SKM-1 (cell line): ENCODE measurements at regions not wholly inside any gene's neighbourhood (a gene's known extent, or its start where the extent isn't known, plus 50 kb on each side); places are given as distances from the start of the nearest gene placed in this dataset.

Experiments
- DNase-seq: peaks from one replicate; lab custom pipeline; 2025; ENCODE audit not compliant: unreplicated experiment; lab: John Stamatoyannopoulos, UW

DNA sequence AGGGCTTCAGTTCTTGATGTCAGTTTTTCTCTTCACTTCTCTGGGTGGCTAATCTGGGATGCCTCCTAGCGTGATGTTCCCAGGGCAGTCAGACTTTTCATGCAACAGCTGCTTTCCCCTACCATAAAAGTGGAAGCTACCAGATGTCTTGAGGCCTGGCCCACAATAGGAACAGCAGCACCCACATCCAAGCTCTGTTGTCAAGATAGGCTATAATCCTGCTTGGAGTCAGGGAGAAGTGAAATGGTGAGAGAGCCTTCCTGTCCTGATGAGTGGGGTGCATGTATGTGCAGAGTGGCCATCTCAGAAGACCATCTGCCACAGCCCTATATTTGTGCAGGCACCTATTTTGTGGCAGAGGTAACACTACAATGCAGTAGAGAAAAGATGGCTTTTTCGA is 108.0 kb downstream of the HTR5A start:
- DNase-seq, result no peak

DNA sequence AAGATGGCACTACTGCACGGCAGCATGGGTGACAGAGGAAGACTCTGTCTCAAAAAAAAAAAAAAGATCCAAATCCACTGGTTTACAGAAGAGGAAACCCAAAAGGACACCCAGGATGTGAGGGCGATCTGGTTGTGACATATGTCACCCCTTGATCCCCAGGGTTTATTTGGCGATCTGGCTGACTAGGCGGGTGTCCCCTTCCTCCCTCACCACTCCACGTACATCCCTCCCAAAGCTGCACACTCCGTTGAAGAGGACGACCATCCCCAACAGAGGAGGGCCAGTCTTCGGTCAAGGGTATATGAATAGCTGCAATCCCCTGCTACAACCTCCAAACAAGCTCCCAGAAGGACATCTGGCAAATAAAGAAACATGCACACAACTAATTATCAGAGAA is 111.6 kb downstream of the HTR5A start:
- DNase-seq, result no peak

DNA sequence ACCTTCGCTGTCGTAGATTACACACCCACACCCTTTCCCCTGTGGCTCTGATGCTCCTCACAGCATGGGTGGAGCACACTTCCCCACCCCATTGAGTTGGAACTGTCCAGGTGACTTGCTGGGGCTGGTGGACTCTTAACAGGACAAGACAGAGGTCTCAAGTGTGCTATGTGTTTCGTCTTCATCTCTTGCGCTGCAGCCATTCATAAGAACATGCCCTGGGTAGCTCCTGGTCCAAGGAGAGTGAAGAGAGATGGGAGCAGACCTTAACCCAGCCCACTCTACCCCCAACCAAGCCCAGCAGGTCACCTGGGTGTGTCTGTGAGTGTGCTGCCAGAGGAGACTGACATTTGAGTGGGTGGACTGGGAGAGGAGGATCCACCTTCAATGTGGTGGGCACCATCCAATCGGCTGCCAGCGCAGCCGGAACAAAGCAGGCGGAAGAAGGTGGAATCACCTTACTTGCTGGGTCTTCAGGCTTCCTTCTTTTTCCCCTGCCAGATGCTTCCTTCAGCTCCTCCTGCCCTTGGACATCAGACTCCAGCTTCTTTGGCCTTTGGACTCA is 112.4 kb downstream of the HTR5A start:
- DNase-seq, result no peak

DNA sequence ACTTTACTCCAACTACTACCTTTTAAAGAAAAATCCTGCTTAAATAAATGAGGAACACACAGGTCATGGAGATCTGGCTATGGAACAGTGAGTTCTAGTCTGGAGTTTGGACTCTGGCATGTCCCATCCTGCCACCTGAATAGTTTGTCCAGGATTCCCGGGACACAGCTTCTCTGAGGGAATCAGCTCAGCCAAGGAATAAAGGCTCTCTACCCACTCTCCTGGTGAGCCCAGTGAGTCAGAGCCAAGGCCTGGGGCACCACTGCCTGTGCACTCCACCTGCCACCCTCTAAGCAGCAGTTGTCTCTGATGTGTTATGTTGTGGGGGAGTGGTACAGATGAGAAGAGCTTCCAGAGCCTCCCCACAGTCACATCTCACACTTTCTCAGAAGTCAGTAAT is 113.5 kb downstream of the HTR5A start:
- no peak for DNase-seq

DNA sequence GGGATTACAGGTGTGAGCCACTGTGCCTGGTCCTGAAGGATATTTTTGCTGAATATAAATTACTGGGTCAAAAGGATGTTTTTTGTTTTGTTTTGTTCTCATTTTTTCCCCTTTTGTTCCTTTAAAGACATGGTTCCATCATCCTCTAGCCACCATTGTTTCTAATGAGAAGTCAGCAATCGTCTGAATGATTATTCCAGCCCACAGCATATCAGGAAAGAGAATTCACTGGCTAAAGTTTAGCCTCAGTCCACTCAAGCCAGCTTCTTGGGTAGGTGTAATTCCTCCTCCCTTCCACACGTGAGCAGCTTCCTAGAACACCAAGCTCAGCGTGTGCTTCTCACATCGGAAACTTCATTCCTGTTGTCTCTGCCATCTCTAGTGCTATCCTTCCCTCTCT is 112.8 kb upstream of the INSIG1 start:
- DNase-seq, result no peak

DNA sequence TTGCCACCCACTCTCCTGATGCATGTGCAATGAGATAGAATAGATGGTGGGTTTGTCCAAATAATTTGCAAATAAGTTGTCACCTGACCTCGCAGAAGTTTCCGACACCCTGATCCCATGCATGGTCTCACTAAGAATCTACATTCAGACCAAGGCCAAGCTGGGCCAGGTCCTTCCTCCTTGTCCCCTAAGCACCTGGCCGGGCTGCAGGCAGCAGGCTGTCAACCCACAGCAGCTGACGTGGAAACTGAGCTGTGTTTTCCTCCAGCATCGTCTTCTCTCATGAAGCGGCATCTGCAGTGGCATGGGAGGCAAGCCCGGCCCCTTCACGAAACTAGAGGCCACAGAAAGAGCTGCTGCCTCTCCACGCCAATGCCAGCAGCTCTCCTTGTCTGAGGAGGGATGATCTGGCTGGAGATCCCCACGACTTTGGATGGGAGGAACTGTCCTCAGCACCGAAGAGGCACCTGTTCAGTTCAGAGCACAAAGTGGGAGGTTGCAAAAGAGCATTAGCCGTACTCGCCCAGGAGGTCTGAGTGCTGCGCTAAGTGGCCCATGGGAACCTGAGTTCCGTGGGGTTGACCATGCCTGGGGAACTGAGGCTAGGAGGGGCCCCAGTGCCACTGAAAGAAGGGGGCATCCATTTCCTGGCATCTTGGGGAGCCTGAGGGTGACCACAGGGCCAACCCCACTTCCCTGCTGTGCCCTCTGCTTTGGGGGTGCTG is 110.5 kb upstream of the INSIG1 start:
- DNase-seq, result no peak

DNA sequence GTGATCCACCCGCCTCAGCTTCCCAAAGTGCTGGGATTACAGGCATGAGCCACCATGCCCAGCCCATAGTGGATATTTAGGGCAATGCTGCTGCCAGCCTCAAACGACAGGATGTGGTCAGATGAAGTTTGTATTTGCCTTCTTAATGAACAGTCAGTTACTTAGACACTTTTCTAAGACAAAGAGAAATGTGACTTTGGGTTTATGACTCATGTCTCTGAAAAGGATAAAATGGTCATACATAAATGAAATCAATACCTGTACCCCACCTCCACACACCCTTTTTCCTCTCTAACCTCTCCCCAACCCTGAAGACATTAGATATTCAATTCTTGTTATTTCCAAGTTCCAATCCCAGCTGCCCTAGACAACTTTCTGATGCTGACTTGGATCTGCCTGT is 109.3 kb upstream of the INSIG1 start:
- no peak for DNase-seq

DNA sequence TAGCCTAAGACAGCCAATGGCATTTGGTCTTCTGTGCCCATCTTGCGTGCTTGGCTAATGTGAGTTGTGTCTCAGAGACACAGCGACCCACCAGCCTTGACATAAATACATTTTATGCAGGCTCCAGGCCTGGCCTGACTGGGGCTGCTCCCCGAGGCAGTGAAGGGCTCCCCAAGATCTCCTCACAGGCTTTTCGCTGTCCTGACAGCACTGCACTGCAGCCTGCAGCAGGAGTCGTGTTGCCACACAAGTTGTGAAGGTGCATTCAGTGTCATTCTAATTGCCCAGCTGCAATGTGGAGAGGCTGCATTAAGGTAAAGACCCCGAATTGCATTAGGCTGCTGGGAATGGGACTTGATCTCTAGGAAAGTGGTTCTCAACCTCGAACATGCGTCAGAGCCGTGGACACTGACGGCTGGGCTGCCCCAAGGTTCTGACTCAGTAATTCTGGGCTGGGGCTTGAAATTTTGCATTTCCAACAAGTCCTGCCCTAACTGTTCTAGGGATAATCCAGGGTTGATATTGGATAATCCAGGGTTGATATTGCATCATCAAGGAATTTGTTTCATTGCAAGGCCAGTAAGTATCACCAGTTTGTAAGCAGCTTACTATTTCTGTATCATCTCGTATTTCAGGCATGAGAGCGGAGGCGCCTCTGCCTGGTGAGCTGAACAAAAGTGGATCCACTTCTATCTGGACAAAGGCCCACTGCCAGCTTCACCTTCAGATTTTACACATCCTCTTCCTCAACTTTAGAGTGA is 108.7 kb upstream of the INSIG1 start:
- DNase-seq, result no peak

DNA sequence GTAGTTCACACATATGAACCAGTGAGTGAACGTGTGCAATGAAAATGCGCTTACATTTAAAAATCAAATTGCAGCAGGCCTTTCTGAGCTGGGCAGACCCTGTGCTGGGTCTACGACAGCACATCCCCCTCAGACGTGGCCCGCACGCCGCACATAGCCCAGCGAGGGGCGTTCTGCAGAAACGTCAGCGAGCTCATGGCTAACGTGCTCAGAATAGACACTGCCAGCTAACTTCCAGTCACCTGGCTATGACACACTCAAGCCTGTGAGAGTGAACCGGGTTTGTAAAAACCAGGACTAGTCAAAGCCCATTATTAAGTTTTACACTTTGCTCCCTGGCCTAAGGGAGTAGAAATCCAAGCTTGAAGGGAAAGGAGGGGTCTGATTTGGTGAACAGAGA is 108.1 kb upstream of the INSIG1 start:
- DNase-seq, result no peak

DNA sequence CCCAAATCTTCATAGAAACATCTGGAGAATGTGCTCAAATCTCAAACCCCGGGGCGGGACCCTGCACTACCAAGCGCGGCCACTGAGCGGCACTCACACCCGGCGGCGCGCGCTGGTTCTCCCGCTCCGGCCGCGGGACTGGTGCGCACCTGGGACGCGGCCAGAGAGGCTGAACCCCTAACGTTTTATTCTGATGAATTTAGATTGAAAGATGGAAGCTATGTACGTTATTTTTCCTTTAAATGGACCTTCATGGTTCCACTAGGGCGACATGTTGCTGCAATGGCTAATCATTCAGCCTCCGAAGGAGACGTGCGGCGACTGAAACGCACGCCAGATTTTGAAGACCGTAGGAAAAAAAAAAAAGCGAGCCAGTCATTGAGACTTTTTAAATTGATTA is 107.0 kb upstream of the INSIG1 start:
- no peak for DNase-seq

DNA sequence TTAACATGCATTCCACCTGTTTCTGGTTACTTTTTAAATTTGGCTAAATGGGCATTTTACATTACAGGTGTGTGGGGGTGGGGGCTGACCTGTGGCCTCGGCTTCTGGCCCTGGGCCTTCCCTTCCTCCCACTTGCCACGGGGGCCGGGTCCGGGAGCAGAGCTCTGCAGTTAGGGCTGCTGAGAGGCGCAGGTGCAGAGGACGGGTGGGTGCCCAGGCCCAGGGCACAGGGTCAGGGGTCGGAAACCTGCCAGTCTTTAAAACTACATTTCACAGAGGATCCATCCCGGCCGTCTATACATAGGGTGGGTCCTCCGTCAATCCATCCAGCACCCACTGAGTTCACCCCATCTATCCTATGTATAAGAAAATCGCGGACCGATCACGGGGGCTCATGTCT is 106.5 kb upstream of the INSIG1 start:
- no peak for DNase-seq

DNA sequence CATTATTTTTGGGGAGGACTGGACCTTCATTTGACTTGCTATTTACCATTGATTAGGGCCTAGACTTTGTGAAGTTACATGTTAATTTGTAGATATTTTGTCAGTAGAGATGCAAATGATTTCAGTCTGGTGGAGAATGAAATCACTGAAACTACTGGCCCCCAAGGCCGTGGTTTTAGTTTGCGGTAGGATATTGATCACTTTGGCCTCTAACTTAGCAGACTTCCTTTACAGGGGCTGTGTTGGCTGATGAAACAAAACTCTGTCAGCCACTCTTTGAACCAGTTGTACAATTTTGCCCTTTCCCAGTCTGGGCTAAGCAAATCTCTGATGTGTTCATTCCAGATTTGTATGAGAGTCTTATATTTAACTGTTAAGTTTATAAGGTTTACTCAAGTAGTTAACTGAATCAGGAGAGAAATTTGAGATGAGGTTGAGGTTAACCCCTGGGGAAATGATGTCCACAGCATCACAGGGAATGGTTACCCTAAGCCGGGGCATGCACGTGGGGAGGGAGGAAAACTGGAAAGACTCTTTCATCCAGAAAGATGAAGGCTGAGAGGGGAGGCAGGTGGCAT is 105.7 kb upstream of the INSIG1 start:
- no peak for DNase-seq

DNA sequence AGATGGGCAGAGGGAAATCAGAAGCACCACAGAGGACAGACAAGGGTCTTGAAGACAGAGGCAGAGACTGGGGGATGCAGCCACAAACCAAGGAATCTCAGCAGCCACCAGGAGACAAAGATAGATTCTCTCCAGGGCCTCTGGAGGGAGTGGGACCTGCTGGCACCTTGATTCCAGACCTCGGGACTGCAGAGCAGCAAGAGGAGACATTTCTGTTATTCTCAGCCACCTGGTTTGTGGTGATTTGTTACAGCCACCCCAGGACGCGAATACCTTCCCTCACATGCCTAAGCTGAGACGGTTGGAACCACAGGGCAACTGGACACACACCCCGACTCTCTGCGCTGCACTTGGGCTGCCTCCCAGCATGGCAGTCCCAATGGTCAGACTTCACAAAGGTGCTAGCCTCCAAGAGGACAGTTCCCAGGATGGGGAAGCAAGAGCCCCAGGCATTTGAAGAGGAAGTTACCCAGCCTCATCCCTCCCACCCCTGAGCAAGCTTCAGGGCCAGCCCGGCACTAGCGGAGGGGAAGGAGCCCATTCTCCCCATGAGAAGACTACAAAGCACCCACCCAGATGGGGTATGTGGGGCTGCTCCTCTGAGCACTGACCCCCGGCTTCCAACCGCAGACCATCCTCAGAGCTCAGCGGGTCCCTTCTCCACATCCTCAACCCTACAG is 104.6 kb upstream of the INSIG1 start:
- DNase-seq, result no peak

DNA sequence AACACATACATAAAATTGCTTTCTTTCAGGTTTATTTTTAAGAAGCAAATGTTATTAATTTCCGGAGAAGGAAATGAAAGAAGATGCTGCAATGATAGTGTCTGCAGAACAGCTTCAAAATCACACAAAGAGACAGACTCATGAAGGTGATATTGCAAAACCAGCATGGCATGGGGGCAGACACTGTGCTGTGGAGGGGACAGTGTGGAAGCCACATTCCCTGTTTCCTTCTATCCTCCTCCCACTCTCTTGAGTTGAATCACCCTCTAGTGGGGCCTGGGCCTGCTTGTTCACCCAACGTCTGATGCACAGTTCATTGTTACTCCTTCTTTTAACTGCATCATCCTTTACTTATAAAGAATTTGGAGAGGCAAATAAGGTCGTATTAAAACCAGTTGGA is 104.0 kb upstream of the INSIG1 start:
- DNase-seq, result no peak

DNA sequence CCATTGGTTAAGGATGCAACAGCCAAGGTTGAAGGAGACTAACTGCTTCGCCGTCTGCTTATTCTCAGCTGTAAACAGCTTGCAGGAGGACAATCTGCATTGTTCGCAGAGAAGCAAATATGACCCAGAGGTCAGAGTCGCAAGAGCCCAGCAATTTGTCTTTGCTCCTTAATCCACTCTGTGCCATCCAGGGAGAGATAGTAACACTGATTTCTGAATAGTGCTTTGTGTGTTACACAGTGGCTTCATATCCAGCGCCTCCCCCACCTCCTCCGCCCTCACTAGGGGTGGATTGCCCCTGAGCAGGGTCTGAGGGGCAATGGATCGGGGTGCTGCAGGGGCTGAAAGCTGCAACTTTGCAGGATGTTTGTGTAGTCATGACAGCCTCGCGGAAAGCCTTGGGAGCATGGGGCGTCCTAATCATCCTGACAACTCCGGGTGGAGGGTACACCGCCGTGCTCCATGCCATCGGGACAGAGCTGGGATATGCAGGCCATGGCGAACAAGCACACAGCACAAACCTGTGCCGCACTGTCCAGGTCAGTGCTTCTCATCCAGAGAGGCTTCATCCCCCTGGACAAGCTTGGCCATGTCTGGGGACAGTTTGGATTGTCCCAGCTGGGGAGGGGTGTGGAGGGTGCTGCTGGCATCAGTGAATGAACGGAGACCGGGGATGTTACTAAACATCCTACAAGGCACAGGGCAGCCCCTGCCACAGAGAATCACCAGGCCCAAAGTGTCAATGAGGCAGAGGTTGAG is 103.1 kb upstream of the INSIG1 start:
- no peak for DNase-seq

DNA sequence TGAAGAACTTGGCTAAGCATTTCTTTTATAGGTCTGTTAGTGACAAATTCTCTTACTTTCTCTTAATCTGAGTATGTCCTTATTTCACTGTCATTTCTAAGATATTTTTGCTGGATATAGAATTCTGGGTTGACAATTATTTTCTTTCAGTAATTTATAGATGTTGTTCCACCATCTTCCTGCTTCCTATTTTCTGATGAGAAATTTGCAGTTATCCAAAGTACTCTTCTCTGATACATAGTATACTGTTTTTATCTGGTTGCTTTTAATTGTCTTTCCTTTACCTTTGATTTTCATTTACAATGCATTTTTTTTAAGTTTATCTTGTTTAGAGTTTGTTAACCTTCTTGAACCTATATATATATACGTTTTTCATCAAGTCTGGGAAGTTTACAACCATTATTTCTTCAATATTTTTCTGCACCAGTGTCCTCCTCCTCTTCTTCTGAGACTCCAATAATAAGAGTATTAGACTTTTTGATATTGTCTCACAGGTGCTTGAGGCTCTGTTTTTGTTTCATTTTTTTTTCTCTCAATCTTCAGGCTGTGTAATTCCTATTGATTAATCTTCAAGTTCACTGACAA is 101.6 kb upstream of the INSIG1 start:
- DNase-seq, result no peak

DNA sequence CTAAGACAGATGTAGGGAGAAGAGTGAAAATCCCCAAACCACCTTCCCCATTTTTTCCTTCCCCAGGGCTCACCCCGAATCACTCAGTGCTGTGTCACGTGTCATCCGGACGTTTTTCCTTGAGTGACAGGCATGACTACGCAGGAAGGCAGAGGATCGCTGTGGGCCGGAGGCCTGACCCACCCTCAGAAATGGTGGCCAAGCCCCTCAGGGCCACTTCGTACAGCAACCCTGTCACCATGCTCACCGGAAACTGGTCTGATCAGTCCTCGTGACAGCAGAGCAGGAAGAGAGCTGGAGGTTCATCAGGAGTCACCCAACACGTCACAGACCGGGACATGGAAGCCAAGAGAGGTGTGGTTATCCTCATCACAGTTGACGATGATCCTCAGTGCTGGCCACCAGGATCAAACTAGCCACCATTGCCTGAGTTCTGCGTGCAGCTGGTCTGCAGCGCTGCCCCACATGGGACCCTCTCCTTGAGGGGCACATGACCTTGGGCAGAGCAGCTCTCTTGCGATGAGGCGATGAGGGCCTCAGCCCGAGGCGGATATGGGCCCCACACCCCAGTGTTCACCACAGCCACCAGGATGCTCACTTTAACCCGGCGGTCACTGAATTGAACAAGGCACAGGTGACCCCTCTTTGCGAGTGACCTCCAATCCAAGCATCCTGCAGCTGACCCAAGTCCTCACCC is 99.3 kb upstream of the INSIG1 start:
- no peak for DNase-seq

DNA sequence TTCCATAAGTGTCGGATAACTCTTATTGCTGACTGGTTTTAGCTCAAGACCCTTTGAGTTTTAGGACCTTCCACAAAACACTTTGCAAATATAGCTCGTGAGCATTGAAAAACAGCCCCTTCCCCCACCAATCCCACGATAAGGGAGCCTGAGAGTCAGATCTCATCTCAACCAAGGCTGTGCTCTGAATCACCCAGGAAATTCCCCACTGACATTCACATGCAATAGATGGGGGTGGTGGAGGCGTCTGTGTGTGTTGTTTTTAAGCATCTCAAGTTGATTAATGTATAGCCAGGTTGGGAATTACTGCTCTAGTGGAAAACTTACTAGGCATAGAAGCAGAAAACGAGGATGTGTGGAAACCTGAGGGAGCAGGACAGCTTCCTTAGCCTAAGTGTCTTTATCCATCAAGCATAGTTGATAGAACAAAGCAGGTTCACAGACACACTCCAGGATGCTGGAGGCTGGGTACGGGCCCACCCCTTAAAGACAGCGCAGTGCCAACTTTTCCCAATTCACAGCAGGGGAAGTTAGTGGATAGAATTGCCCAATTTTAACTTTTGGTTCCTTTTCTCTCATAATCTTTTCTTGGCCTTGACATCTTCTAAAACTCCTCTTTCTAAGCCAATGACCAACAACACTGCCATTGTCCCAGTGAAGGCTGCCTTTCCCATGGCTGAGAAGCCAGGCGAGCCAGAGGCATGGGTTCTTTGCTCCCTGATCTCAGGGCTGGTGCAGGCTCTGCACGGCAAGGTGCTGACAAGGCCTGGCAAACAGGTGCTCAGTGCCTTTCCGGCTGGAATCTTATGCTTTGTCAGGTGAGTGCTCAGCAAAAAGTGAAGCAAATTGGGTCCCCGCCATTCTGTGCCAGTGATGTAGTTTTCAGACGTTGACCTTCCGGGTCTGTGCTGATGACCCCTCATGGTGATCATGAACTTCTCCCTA is 98.5 kb upstream of the INSIG1 start:
- no peak for DNase-seq
